ENCODE measurements at regions not wholly inside any gene's neighbourhood (a gene's known extent, or its start where the extent isn't known, plus 50 kb on each side); places are given as distances from the start of the nearest gene placed in this dataset.
A peak's percentile ranks its signal among the peaks of the same experiment; 100 is the strongest.

DNA sequence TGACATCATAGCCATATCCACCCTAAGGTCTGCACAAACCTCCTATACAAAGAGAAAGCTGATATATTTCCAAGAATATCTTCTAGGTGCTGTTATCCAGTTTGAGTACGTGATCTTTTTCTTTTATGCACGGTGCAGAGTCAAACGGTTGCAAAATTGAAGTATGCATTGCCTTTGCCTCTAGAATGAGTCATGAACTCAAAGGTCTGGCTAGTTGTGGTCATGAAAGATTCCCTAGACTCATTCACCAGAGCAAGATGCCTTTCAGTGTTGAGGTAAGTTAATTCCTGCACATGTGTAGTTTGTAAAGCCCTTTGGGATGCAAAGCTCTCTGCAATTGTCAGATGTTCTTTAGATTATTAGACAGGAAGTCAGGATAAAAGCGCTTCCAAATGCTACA lies 704.4 kb downstream of the PCDH19 start:
- no peak for FAIRE-seq

DNA sequence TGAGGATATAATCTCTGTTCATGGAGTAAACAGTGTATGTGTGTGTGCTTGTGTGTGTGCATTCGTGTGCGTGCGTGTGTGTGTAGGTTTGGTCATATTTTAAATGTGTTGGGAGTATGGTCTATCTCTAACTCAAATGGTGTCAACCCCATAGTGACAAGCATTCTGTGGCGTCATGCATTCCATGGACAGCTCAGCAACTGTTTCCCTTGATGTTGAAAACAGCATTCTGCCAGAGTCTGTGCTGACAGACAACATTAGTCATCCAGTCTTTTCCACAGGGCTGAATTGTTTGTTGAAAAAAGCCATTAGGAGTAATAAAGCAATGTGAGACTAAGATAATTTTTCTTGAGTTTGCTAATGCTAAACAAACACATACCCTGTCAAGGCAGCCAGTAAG lies 706.6 kb downstream of the PCDH19 start:
- no peak for FAIRE-seq

DNA sequence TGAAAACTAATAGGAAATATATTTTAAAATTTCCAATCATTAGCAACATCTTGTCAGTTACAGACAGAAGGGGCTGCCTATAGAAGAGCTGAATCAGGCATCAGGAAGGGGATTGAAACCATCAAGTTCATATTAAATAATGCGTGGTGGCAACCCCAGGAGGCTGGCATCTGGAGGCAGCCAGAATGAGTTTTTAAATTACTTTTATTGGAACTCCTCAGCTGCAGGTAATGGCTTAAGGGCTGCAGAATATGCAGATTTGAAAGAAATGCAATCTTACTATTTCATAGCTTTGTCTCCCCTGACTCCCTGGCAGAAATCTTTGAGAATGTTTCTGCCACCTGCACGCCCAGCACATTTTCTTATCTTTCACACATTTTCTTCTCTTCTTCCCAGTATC lies 711.6 kb downstream of the PCDH19 start:
- FAIRE-seq: no peak

DNA sequence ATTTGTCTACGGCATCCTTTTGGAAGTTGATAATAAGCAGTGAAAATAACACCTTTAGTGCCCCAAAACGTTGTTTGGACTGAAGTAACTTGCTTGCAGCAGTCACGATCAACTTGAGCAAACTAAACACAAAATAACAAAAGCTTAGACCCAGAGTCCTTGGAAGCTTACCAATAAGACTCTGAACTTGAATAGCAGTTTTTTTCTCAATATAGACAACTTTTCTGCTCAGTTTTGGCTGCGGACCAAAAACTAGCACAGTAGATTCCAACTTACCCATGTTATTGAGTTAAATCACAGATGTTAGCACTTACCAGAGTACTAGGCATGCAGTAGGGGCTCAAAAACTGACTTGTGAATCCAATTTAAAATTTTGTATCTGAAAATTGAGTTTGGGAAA lies 746.9 kb downstream of the PCDH19 start:
- no peak for FAIRE-seq

DNA sequence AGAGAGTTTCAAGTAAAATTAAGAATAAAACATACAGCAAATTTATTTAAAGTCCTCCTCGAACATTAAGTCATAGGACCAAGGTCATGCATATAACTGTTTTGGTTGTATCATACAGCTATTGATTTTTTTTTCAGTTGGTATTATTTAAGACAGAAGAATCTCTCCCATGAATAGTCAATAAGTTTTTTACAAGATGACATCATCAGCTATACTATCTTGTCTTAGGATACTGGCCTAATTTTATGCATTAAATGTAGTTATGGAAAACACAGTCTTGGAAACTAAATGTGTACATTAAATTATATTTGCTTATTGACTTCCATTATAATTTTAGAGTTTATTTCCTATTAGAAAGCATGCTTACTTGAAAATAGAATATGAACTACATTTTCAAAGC lies 755.9 kb downstream of the PCDH19 start:
- no peak for FAIRE-seq

DNA sequence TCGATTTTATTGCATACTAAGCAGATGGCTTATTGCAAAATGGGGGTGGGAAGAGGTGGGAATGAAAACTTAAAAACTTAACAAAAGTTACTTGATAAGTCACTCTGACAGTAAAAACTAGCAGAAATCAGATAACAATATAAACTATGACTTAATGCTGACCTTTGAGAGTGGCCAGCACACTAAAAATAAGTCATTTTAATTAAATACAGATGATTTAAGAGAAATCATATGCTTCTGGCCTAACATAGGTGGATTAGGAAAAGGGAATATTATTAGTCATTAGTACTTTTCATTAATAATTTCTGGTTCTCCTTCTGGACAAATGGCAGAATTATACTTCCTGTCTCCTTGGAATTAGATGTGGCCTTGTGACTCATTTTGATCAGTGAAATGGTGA lies 756.7 kb downstream of the PCDH19 start:
- FAIRE-seq: no peak

DNA sequence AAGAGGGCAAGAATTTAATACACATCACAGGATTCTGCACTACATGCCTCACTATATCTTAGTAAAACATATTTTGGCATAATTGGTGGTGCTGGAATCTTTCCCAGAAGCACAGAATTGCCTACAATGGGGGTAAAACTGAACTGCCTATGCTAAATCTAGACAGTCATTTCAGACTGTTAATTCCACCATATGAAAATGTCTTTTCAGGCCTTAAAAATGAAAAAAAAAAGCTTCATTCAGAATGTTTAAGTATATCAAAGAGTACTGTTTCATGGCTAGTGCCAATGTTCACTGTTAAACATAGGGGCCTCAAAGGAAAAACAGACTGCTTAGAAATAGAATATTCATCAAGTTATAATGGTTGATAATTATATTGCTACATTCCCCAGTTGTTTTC lies 797.0 kb downstream of the PCDH19 start:
- FAIRE-seq: no peak

DNA sequence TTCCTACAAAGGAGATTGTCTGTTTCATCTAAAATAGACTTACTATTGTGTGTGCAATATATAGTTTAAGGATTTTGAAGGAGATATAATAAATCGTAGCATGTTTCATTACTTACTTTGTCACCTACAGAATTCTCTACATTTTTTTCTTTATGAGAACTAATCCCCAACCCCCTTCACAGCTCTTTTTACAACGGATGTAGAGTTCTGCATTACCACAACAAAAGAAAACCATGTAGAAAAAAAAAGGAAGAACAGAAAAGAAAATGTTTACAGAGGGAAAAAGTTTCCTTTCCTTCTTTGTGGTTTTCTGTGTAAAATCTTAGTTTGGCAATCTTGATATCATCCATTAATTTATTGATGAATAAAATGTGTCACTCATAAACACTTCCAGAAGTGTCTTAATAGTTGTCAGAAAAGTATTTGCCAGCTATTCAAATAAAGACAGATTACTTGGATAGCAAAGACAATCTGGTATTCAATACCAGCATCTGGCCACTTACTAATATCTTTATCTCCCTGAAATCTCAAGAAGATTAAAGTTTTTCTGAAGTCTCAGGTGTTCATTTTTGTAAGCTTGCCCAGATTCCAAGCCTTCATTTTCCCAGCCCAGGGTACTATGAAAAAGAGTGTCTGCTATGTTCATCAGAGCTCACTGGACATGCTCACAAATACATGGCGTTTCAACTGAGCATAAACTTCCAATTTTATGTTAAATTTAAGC lies 806.8 kb downstream of the PCDH19 start:
- peak; percentile 21 for FAIRE-seq

DNA sequence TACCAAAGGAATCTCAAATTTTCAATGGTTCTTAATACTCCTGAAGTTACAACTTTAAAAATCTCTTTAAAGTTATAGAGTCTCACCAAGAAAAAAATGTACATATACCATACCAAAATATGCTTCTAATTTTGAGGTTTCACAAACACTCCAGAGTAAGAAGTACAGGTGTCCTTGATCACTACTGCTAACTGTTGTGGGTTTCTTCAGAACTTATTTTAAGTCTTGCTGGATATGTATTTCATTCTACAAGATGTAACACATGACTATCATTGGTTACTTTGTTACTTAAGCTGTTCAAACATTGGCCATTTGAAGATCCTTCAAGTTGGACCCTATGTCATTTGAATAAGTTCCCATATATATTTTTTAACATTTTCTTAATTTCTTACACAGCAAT lies 808.0 kb downstream of the PCDH19 start:
- peak; percentile 83 for FAIRE-seq

DNA sequence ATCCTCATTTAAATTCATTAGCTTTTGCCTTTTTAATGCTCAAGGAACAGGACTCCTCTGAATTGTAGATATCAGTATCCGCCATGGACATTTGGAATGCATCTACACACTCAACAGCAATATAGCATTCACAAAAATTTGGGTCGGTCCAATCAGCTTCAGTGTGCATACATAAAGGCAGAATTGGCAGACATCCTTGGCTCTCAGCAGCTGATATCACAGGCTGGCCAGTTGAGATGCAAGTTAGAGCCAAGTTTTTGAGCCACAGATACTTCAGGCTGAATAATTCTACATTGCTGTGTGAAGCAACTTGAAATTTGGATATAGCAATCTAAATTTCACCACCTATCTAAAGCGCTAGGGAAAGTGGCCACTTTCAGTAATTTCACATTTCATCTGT lies 821.1 kb downstream of the PCDH19 start:
- no peak for FAIRE-seq

DNA sequence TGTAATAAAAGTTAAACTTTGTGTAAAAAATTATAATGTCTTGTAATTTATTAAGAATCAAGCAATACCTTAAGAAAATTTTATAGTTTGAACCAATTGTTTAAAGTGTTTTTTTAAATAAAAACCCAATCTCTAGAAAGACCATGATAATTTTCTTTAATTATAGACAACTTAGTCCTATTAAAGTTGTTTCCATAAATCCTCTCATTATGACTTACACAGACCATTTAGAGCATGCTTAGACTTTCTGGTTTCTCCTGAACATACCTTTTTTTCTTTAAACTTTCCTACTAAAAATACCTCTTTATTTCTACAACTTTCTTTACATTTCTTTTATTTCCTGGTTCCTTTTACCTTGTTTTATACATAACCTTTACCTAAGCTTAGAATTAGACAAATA lies 837.4 kb downstream of the PCDH19 start:
- FAIRE-seq: peak; percentile 97

DNA sequence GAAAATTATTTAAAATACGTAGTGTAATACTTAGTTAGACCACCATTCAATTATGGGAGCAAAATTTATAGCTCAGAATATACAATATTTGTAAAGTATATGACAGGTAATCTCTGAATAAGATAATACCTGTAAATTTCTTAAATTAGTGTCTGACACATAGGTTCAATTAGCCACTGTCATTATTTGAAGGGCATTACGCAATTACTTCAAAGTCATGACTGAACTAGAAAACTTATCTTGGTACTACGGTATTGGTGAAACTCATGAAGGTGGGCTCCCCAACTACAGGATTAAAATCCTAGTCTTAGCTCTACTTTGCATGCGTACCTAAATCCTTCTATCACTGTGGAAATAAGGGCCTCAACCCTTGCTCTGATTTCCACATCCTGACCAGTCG lies 860.7 kb downstream of the PCDH19 start:
- FAIRE-seq: no peak

DNA sequence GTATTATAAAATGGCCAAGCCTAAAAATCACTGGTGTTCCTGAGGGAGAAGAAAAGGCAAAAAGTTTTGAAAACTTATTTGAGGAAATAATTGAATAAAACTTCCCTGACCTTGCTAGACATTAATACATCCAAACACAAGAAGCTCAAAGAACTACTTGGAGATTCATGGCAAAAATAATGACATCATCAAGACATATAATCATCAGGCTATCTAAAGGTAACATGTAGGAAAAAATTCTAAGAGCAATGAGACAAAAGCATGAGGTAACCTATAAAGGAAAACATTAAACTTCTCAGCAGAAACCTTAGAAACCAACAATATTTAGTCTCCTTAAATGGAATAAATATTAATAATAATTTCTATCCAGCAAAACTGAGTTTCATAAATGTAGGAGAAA lies 887.6 kb downstream of the PCDH19 start:
- FAIRE-seq: no peak

DNA sequence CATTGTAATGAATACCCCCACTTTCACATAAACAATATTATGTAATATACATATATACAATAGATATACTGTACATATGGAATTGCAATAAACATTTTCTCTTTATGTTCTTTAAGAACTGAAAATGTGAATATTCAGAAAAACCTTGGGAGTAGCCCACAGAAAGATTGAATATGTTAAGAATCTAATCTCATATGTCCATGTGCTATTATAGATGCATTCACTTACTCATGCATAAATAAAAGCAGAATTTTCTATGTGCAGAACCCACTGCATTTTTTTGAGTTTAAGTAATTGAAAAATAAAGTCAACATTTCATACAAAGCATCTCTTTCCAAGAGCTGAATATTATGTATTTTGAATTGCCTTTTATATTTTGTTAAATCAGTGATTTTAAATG lies 902.3 kb downstream of the PCDH19 start:
- FAIRE-seq: peak; percentile 89

DNA sequence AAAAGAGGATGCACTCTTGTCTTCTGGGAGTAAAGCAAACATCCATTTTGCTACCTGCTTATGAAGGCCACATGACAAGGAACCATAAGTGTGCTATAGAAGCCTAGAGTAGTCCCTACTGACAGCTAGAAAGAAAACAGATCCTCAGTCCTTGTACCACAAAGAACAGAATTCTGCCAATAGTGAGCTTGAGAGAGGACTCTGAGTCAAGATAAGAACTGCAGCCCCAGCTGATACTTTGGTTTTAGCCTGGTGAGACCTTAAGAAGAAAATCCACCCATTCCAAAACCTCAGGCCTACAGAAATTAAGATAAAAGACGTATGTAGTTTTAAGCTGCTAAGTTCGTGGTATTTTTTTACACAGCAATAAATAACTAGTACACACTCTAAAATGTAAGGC lies 914.6 kb downstream of the PCDH19 start:
- no peak for FAIRE-seq

DNA sequence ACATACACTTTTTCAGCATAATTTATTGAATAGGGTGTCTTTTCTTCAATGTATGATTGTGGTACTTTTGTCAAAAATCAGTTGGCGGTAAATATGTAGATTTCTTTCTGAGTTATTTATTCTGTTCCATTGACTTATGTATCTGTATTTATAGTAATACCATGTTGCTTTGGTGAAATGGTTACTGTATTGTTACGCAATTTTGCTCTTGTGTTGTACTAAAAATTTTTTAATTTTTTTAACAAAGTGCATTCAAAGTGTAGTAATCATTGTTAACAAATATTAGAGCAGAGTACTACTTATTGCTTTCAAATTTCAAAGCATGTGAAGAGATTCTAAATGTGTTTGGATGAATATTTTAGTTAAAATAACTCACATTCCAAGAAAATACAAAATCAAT lies 915.4 kb downstream of the PCDH19 start:
- peak; percentile 64 for FAIRE-seq

DNA sequence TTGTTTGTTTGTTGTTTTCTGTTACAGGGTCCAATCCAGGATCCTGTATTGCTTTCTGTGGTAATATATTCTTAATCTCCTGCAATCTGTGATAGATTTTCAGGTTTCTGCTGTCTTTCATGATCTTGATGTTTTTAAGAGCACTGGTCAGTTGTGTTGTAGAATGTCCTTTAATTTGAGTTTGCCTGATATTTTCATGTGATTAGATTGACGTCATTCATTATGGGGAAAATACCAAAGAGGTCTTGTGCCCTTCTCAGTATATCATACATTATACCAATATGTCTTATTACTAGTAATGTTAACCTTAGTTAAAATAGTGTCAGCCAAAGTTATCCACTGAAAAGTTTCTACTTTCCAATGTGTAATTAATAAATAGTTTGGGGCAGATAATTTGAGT lies 929.3 kb downstream of the PCDH19 start:
- no peak for FAIRE-seq

DNA sequence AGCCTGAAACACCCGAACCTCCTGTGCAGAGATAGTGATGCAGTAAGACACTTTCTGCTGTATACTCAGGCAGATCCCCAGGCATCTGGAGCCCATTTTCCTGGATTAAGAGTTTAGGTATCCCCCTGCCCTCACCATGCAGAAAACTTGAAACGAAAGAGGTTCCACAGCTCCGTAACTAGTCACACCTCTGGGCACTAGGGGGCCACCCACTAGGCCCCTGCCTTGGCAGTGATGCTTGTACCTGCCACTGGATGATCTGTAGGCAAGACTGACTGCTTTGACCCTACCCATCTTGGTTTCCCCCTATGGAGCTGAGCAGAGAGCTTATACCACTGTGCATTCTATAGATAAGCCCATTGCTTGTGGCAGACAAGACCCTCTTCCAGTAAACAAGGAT lies 940.6 kb downstream of the PCDH19 start:
- FAIRE-seq: no peak

DNA sequence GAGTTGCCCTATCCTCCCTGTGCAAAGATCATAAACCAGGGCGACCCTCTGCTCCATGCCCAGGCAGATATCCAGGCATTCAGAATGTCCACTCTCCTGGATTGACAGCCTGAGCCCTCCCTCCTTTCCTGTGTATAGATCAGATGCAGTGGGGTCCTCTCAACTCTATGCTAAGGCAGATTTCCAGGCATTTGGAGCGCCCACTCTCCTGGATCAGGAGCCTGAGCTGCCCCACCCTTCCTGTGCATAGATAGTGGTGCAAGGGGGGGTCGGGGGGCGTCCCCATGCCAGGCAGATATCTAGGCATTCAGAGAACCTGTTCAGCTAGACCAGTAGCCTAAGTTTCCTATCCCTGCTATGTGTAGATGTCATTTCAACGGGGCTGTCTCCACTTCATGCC lies 941.1 kb downstream of the PCDH19 start:
- FAIRE-seq: no peak

DNA sequence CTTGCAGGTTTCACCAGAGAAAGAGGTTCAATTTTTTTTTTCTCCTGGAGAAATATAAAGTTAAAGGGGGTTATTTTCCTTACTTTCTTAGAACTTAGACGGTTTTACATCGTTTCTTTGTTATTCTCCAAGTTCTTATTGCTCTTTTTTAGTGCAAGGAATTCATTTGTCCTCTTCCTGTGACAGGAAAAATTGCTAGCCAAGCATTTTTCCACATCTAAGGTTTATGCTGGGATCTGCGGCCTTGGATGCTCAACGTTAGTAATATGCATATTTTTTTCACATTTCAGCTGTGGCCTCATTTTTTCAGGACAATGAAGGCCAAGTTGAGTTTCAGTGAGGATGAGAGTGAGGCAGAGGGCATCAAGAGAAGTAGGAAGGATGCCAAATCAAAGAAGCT lies 948.9 kb downstream of the PCDH19 start:
- FAIRE-seq: no peak

DNA sequence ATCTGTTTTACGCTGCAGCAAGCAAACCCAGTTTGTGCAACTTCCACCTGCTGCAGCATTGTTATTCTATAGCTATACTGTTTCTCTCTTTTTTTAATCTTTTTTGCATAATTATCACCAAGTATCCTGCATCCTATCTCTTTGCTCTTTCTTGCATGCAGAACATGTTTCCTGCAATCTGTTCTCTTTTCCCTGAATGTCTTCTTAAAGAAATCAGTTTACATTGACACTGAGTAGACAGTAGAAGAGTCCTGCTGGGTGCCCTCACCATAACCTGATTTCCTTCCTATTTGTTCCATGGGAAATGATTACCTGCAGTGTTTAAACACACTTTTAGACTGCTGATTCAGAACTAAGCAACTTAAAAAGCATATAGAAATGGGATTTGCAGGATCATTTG lies 964.7 kb downstream of the PCDH19 start:
- FAIRE-seq: no peak

DNA sequence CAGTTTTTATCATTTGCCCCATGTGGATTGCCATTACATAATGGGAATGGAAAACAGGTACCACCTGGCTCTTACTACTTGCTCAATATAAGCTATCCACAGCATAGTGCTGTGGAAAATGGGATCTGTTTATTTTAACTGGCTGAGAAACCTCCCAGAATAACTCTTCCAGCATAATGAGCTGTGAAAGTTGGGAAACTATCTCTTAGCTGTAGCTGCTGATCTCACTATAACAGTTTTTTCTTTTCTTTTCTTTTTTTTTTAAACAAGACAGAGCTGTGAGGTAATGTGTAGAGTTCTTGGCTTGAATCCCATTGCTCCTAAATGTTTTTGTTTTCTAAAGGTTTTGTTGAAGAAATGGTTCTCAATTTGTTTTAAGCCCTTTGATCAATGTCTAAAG lies 988.3 kb downstream of the PCDH19 start:
- FAIRE-seq: peak; percentile 64

DNA sequence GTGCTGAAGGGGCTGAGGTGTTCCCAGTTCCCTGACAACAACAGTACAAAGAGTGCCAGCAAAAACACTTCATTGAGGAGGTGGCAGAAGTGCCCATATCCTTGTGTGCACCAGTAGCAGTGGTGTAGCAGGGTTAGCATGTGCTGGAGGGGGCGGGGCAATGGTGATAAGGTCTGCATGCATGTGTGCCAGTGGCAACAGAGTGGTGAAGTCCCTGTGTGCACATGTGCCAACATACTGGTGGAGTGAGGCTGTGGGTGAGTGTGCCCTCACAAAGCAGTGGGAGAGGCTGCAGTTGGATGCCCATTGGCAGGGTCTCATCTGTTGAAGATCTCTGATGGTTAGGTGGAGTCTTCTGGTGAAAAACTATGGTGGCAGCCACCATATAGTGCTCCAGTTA lies 994.6 kb downstream of the PCDH19 start:
- FAIRE-seq: no peak

DNA sequence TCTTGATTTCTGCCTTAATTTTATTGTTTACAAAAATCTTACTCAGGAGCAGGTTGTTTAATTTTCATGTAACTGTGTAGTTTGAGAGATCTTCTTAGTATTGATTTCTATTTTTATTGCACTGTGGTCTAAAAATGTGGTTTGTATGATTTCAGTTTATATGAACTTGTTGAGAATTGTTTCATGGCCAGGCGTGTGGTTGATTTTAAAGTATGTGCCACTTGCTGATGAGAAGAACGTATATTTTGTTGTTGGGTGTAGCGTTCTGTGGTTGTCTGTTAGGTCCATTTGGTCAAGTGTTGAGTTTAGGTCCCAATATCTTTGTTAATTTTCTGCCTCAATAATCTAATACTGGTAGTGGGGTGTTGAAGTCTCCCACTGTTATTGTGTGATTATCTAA lies 996.8 kb downstream of the PCDH19 start:
- FAIRE-seq: no peak

DNA sequence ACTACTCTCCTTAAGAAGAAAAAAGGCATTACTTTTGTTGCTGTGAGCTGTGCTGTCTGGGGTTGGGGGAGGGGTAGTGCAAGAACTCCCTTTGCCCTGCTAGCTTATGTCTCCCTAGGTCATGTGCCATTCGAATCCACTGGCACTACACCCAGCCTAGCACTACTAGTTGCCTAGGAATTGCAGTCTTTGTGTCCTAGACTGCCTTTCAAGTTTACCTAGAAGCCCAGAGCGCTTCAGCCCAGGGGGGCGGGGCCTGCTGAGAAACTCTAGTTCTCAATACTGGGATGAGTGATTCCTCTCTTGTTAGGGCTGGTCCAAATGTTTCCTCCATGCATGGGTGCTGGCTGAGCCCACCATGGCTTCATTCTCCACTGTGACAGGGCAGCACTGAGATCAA lies 1011.5 kb downstream of the PCDH19 start:
- FAIRE-seq: no peak

DNA sequence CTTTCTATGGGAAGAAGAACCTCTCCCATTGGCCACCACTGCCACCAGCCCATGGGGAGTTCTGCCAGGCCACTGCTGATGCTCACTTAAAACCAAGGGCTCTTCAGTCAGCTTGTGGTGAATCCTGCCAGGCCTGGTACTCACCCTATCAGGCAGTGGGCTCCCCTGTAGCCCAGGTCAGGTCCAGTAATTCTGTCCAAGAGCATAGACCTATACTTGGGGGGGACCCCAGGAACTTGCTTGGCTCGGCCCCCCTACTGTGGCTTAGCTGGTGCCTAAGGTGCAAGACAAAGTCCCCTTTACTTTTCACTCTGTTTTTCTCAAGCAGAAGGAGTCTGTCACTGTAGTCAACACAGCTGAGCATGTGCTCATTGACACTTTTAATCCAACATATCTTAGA lies 1012.2 kb downstream of the PCDH19 start:
- no peak for FAIRE-seq
